AG09309 (cell line): ENCODE measurements at regions not wholly inside any gene's neighbourhood (a gene's known extent, or its start where the extent isn't known, plus 50 kb on each side); places are given as distances from the start of the nearest gene placed in this dataset.

ENCODE experiments used
- DNase-seq: peaks from one replicate; pipeline ENCODE4 v3.0.0-alpha.2; 2010; ENCODE audit warnings: low read depth
- H3K4me3 ChIP-seq: 2 replicates; pipeline ENCODE4 v1.5.1; 2011; ENCODE audit warnings: mild to moderate bottlenecking, low read depth, low read length, moderate library complexity; ENCODE audit not compliant: control insufficient read depth
- TF ChIP-seq, protein P1 (sequence below): IDR thresholded peaks from 2 replicates; pipeline ENCODE4 v1.5.1; 2011; ENCODE audit warnings: mild to moderate bottlenecking, low read depth, low read length, inconsistent platforms; ENCODE audit not compliant: insufficient read depth, control insufficient read depth; ENCODE audit errors: missing control alignments

DNA sequence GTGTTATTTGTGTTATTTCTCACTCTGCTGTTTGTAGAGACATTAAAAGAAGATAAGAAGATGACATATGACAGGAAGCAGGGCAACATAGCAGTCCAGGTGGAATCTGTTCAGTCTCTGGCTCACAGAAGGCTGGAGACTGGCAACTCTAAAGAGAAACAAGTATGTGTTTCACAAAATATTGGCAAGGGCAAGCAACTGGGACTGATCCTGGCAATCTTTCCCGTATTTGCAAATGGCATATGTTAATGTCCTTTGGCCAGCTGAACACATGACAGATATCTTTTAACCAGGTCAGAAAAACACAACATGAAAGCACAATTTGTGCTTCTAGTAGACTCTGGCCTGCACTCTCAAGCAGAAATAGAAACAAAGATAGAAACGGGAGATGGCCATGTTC, 1354.1 kb upstream of the EPHA6 start:
- no peak overlapping the region for H3K4me3 ChIP-seq
- TF ChIP-seq, protein P1, sequence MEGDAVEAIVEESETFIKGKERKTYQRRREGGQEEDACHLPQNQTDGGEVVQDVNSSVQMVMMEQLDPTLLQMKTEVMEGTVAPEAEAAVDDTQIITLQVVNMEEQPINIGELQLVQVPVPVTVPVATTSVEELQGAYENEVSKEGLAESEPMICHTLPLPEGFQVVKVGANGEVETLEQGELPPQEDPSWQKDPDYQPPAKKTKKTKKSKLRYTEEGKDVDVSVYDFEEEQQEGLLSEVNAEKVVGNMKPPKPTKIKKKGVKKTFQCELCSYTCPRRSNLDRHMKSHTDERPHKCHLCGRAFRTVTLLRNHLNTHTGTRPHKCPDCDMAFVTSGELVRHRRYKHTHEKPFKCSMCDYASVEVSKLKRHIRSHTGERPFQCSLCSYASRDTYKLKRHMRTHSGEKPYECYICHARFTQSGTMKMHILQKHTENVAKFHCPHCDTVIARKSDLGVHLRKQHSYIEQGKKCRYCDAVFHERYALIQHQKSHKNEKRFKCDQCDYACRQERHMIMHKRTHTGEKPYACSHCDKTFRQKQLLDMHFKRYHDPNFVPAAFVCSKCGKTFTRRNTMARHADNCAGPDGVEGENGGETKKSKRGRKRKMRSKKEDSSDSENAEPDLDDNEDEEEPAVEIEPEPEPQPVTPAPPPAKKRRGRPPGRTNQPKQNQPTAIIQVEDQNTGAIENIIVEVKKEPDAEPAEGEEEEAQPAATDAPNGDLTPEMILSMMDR = no peak
- DNase-seq = no peak

DNA sequence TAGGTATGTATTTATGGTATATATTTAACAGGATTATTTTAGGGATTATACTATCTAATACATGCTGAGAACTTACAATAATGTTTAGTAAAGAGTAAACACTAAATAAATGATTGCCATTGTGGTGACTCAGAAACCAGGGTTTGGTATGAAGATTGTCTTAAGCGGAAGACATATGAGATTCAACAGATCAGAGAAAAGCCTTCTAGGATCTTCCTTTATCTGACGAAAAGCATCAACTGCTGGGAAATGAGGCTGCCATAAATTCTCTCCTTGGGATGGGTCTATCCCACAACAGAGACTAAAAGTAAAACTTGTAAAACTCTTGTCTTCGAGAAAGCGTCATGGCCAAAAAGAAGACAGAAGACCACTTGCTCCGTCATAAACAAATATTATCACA, 1352.2 kb upstream of the EPHA6 start:
- no peak overlapping the region for H3K4me3 ChIP-seq
- DNase-seq = no peak
- TF ChIP-seq, protein P1 = no peak

DNA sequence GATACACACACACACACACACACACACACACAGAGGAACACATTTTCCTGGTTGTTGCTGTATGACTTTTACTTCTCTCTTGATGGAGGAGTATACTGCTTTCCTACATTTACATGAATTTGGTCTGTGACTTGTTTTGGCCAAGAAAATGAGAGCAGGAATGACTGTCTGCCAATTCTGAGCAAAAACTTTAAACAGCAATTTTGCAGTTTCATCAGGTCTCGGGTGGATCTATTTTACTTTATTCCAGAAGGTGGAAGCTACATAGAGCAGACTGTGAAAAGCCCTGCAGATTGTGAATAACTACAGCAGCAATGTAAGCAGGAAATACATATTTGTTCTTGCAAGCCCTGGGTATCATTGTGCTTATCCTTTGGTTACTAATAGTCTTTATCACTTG, 1350.0 kb upstream of the EPHA6 start:
- TF ChIP-seq, protein P1 = no peak
- H3K4me3 ChIP-seq = no peak overlapping the region
- DNase-seq = no peak

DNA sequence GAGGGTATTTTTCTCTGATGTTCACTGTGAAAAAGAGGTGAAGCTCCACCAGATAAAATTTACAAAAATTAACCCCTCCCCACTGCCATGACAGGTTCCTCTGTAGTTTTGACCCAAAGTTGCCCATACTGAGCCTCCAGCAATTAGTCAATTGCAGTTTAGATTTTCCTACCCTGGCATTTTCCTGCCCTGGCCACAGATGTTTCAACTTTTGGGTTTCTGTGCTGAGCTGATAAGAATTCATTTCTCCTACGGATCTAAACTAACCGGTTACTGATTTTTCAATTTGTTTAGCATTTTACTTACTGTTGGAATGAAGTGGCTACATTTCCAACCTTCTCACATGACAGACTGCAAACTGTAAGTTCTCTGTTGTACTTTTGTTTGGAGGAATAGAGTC, 1346.1 kb upstream of the EPHA6 start:
- no peak overlapping the region for H3K4me3 ChIP-seq
- TF ChIP-seq, protein P1 = no peak
- DNase-seq = no peak

DNA sequence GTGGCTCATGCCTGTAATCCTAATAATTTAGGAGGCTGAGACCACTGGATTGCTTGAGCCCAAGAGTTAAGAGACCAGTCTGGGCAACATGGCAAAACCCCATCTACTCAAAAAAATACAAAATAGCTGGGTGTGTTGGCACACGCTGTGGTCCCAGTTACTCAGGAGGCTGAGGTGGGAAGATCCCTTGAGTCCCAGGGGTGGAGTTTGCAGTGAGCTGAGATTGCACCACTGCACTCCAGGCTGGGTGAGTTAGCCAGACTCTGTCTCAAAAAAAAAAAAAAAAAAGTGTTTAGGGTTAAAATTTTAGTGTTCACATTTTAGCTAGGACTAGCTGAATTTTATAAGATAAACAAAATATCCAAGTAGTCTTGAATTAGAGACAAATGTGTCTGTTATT, 1340.1 kb upstream of the EPHA6 start:
- H3K4me3 ChIP-seq = no peak overlapping the region
- no peak for DNase-seq
- TF ChIP-seq, protein P1 = no peak

DNA sequence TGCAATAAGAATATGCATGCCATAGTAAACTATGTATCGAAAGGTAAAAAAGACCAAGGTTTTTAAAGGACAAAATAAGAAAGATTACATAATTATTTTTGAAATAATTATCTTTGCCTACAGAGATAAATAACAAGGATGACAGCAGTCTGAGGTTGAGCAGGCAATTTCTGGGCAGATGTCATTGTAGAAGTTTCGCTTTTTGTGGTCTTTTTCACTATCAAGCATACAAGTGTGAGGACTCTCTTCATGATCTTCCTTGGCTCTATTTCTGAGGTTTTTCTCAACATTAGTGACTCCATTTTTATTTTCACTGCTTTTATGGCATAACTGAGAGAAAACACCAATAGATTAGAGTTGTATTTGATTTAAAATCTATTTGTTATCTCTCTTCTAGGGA, 1337.9 kb upstream of the EPHA6 start:
- TF ChIP-seq, protein P1 = no peak
- no peak for DNase-seq
- no peak overlapping the region for H3K4me3 ChIP-seq

DNA sequence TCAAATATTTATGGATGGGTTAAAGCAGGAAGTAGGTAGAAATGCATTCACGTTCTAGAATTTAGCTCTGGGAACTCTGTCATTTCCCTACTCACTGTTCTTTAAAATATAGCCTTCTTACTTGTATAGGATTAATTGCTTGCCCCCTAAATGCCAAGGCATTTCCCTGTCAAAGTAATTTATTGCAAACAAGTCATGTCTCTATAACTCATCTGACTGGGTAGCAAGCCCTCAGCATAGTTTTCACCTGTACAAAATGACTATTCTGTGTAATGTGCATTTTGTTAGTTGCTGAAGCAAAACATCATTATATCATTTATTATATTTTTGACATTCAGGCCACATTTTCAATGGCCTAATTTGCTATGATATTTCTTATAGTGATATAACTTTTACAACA, 1308.2 kb upstream of the EPHA6 start:
- no peak overlapping the region for H3K4me3 ChIP-seq
- TF ChIP-seq, protein P1 = no peak
- DNase-seq = no peak
